HL-60 (cell line): ENCODE measurements at regions not wholly inside any gene's neighbourhood (a gene's known extent, or its start where the extent isn't known, plus 50 kb on each side); places are given as distances from the start of the nearest gene placed in this dataset.

Source experiments
- CTCF ChIP-seq: IDR thresholded peaks from one replicate; pipeline ENCODE4 v1.5.1; 2011; ENCODE audit warnings: low read length, control low read depth, inconsistent platforms; ENCODE audit not compliant: insufficient read depth
- REST ChIP-seq: IDR thresholded peaks from 2 replicates; pipeline ENCODE4 v1.6.1; 2012; ENCODE audit warnings: low read depth; ENCODE audit not compliant: insufficient replicate concordance

GRCh38 chr17:77478281-77478680 is 337.5 kb downstream of the SEC14L1 start:
- no peak for TF ChIP-seq CTCF
- no peak for TF ChIP-seq REST
